ENCODE measurements at regions not wholly inside any gene's neighbourhood (a gene's known extent, or its start where the extent isn't known, plus 50 kb on each side); places are given as distances from the start of the nearest gene placed in this dataset.

DNA sequence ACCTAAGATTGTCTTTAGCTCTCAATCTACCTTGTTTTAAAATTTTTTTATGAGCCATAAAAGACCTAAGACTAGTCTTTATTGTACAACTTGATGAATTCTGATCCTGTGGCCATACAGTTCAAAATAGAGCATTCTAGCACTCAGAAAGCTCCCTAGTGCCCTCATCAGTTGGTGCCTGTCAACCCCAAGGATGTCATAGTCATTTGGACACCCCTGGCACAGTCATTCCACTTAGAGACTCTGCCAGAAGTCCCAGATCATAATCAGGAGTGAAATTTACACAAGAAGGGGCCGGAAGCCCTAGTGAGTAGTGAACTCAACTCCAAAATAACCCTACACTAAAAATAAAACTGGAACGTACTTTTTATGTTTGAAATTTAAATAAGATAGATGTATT, 80.0 kb upstream of the INSIG1 start:
- no peak for DNase-seq

DNA sequence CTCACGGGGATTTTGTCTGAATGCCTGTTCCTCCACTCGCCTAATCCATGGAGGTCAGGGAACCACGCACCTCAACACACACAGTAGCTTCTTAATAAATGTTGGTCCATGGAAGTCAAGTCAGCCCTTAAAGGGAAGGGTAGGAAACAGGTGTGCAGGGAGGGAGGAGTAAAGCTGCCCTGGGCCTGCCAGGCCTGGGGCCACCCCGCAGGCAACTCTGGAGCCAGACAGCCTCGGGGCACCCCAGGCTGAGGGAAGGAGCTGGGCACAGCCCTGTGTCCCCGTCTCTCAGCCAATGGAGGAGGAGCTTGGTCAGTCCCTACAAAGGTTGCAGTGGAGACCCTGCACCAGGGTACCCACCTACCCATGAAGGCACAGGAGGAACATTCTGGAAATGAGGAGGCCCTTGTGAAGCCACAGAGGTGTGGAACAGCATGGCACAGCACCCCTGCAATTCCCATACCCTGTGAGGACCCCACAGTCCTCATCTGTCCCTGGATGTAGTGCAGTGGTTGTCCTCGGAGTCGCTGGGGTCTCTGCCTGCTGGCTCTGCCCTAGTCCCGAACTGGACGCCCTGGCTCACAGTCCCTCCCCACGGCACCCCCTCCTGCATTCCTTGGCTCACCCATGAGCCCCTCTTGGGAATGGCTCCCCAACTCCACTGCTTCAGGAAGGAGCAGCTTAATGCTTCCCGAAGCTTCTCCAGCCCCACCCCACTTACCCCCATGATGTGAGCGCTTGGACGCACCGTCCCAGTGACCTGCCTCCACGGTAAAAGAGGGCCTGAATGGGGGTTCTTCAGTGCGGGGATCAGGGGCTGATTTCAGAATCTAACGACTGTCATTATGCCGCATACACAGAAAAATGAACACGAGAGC, 79.2 kb upstream of the INSIG1 start:
- DNase-seq, result no peak

DNA sequence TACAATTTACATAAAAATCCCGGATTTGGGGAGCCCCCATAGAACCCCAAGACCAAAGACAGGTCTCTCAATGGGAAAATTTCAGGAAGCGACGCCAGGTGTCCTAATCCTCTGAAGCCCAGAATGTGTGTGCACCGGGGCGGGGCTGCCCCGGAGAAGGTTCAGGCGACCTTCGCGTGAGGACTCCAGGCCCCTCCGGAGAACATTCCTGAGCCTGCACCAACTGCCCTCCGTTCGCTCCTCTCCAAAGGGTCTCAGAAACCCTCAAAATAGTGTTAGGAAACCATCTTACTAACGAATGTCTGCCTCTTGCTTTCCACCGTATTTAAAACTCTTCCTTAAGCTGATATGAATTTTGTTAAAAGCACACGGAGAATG, 78.5 kb upstream of the INSIG1 start:
- DNase-seq, result no peak

DNA sequence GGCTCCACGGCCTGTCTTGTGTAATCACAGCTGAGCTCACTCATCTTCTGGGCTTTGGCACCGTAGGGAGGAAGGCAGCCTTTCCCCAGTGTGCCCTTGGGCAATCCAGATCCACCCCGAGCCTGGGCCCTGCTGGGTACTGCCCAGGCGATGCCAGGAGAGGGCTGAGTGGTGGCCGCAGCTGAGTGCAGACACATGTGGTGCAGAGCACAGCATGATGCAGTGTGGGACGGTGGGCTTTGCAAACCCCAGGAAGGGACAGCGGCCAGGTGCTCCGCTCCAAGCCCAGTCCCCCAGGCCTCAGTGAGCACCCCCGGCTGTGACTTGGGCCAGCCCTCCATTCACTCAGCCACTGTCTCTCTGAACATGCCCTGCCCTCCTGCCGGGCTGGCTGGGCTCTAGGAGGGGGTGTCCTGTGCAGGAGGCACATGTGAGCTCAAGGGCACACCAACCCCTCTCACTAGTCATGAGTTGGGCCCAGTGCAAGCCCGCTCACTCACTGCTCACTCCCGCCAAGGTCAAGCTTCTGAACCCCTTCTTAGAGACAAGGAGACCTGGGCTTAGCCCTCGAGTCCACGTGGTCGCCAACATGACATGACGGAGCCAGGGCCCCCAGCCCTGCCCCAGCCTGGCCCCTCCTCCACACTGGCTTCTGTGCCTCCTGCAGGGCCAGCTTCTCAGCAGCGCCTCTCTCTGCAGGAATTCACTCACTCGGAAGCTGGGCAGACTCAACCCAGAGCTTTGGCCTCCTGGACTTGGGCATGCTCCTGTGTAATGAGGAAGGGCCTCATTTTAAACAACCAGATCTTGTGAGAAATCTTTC, 77.5 kb upstream of the INSIG1 start:
- no peak for DNase-seq

DNA sequence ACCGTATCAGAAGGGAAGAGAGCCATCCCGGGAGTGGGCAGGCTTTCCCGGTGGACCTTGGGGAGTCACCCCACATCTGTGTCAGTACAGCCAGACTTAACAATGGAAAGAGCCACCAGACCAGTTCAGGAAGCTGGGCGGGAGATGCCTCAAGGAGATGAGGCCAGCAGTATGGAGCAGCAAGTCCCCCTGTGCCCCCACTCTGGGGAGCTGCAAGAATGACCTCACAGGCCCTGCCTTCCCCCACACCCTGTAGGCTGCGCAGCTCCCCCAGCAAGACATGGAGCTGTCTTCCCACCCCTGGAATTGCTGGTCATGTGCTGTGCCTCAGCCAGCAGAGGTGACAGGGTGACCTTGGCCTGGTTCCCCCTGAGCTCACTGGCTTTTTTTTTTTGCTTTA, 76.8 kb upstream of the INSIG1 start:
- no peak for DNase-seq

DNA sequence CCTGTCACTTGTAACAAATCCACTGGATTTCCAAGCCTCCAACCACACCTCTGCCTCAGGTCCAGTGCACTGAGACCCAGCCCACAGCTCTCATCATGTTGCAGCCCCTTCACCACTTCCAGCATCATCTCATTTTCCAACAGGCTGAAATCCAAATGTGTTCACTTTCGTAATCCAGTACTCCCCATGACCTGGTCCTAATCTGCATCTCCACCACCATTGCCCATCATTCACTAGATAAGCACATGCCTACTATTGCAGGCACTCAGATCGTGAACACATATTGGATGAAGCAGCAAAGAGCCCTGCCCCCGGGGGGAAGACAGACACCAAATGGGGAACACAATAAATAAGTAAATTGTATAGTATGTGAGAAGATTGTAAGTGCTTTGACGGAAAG, 76.1 kb upstream of the INSIG1 start:
- DNase-seq, result no peak

DNA sequence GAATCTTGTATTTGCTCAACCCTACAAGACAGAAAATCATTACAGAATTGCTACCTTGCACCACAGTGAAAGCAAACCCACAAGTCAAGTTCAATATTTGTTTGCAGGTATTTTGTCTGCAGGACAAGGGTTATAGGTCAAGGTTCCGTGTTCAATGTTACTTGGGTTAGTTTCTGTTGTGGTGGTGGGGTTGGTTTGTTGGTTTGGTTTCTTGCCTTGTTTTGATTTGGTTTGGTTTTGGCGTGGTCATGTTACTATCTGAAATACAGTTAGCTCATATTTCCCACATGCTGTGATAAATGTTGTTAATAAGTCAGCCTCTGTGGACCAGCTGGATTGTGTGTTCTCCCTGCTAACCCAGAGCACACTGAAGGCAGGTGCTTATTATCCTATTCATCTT, 75.6 kb upstream of the INSIG1 start:
- no peak for DNase-seq

DNA sequence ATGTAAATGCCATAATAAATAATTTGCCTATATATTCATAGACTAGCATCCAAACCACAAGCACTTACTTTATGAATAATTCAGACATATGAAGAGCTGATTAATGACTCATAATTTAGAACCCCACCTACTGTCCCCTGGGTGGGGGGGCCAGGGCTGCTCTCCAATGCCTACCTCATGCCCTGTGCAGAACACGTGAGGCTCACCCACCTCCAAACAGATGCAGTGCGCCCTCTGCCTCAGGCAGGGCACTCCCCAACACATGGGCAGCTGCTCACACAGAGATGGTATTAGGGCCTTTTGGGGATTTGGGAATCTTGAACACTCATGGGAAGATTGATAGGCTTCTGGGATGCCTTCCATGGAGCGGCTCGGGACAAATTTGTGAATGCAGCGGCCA, 75.1 kb upstream of the INSIG1 start:
- no peak for DNase-seq

DNA sequence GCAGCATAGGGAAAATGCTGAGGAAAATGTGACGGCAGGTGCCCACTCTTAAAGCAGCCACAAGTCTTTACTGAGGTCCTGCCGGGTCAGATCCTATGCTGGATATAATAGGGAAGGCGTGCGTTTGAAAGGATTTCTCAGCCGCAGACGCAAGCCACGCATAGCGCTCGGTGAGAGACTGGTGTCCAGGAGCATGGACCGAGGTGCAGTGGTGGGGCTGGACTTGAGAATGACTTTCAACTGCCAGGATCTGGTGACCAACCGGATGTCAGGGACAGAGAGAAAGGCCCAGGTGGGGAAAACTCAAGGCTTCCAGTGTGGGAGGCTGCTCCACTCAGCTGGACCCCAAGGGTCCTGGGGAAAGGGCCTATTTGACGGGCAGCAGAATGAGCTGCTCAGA, 74.7 kb upstream of the INSIG1 start:
- DNase-seq, result no peak

DNA sequence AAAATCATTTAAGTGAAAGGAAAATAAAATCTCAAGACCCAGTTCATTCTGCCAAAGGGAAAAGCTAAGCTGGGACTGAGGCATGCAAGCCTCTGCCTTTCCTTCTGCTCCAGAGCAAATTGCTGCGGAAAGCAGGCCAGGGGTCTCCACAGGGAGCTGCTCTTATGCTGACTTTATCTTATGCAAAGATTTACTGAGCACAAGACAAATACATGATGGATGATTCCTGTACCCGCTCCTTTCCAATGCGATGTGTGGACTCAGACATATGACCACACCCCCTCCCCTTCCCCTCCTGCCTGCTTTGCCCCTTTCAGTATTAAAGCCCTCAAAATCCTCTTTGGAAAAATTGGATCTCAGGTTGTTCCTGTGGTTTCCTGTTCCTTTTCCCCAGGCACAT, 74.2 kb upstream of the INSIG1 start:
- no peak for DNase-seq

DNA sequence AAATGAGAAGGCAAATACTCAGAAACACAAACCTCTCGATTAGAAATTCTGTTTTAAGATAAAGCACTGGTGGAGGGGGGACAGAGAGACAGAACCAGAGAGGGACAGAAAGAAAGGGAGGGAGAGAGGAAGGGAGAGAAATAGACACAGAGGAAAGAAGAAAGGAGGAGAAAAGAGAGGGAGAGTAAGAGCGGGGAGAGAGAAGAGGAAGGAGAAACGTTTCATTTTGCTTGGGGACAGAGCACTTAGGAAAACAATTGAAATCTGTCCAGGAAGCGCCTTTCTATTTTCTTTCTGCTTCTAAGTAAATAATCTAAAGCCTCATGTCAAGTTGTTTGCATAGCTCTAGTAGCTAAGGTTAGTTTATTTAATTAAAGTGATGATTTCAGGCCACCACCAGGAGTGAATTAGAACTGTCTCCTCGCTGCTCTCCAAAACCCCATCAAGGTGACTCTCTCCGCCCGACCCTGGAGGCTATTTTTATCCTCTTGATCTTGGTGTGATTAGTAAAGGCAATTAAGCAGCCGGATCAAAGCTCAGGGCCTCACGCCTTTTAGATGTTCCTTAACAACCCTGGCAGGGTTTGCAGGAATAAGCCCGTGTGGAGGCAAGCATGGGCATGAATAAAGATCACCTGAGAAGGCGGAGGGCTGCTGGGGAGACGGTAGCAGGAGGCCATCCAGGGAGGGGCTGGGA, 73.4 kb upstream of the INSIG1 start:
- DNase-seq, result no peak

DNA sequence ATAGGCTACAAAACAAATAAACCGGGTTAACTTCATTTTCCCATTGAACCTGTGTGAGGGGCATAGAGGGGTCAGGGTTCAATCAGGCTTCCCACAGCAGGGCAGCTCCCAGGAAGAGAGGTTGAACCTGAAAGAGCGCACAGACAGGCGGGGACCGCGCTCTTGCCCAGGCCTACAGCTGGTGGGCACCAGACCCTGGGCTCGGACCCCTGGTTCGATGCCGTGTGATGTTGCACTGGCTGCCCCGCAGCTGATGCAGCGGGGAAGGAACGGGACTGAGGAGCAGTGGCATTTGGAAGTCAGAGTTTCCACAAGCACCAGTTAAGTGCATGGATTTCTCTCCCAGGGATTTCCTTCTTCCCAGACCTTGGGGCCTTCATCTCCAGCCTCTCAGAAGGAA, 72.6 kb upstream of the INSIG1 start:
- no peak for DNase-seq

DNA sequence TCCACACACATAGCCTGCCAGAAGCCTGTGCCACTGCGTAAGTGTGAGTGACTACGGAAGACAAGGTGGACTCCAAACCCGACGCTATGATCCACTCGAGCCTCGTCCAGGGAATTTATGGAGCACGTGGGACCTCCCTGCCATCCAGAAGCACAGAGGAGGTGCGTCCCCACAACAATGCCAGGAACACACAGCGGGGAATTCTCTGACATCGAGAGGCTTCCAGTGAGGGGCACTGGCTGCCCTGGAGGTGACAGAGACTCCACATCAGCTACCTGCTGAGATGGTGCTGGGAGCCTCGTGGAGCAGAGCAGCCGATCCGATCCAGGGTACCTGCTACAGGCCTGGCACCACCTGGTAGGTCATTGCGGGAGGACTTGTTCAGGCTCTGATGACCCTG, 72.2 kb upstream of the INSIG1 start:
- DNase-seq, result no peak

DNA sequence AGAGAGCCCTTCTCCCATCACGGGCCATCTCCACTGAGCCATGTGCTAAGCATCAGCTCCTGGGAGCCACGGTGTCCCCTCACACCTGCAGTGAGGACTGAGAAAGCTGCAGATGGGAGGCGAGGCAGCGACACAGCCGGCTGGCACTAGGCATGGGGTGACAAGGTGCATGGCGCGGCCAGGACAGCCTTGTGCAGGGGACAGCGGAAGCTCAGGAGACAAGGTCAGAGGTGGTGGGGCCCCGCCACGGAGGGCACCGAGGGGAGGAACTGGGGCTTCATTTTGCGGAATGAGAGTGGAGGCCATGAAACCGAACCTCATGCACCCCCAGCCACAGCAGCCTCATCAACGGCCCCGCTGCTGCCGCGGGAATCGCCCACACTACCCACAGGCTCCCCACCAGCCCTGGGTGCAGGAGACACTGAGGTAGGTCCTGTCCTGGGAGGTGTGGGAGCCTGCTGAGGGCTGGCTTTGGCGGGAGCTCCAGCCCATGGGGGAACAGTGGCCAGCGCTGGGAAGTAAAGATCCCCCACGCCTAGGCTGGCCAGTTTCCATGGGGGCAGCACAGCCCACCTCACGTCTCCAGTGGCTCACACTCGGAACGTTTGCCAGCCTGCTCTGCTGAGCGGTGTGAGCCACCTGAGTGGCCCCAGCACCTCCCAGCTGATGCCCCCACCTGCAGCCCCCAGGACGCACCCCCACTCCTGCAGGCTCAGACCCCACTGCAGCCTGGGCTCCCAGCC, 71.2 kb upstream of the INSIG1 start:
- no peak for DNase-seq

DNA sequence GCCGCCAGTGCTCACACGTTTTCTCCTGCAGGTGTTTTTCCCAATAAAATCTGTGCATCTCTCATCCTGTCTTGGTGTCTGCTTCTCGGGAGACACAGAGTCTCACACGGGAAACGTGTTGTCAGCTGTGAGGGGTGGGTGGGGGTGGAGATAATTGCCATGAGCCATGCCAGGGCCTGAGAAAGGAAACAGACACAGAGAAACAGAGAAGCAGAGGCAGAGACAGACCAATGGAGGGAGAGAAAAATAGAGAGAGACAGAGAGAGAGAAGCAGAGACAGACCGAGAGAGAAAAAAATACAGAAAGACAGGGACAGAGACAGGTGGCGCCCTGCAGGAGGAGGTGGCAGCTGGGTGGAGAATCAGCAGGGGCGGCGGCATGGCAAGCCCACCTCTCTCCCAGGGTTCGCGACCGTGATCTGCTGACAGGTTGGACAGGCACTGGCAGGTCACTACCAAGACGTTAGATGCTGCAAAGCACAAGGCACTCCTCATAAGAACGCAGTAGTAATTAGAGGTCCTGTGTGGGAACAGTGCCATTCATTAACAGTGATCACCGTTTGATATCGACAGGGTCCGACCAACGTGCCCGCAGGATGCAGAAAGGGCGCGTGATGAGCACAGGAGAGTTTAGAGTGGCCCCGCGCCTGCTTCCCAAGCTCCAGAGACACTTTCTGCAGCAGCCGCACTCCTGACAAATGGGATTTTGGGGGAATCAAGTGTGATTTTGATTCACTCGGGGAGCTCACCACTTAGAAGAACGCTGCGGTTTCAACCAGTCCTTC, 70.5 kb upstream of the INSIG1 start:
- DNase-seq, result no peak

DNA sequence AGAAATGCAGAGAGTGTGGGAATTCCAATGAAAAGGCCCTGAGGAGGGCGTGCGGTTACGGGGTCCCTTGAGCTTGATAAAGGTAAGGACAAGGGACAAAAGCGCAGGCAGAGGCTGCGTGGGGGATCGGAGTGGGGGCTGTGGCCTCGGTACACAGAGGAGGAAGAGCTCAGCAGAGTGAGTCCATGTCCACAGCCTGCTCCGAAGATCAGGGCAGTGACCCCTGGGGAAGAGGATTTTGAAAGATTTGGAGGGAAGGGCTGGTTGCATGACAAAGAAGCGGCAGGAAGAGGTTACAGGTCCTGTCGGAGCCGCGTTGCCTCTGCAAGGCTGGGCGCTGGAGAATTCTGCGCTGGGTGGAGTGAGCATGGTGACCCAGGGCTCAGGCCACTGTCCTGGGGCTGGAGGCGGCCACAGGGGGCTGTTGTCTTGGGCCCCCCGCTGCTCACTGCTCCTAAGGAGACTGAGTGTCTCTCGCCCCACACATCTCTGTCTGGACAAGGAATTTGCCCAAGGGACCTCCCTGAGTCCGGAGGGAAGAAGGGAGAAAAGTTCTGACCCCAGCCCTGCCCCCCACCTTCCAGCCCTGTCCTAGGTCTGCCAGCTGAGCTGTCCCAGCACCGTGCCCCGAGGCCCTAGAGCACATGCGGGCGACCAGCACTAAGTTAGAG, 69.8 kb upstream of the INSIG1 start:
- DNase-seq, result no peak

DNA sequence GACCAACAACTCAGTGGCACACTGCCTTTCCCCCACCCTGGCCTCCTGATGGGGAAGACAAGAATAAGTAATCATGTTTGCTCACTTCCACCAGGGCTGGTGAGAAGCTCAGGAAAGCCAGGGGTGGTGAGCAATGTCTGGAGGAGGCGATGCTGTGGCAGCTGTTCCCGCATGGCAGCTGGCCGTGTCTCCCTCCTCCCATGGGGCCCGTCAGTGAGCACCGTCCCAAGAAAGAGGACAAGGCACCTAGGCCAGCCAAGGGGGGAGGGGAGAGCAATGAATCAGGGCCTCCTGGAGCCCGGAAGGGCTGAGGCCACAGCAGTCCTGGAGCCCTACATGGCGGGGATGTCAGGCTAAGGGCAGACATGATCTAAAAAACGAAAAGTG, 69.2 kb upstream of the INSIG1 start:
- no peak for DNase-seq

DNA sequence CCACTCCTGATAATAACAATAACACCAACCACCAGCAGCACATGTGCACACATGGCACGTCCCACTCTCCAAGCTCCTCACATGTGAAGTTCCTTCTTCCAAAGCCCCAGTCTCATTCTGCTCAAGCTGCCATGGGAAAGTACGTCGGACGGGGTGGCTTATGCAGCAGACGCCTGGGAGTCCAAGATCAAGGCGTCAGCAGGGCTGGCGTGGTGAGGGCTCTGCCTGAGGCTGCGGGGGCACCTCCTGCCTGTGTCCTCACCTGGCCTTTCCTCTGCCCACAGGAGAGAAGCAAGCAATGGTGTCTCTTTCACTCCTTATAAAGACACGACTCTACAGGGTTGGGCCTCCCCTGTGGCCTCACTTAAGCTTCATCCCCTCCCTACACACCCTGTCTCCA, 68.8 kb upstream of the INSIG1 start:
- DNase-seq, result no peak

DNA sequence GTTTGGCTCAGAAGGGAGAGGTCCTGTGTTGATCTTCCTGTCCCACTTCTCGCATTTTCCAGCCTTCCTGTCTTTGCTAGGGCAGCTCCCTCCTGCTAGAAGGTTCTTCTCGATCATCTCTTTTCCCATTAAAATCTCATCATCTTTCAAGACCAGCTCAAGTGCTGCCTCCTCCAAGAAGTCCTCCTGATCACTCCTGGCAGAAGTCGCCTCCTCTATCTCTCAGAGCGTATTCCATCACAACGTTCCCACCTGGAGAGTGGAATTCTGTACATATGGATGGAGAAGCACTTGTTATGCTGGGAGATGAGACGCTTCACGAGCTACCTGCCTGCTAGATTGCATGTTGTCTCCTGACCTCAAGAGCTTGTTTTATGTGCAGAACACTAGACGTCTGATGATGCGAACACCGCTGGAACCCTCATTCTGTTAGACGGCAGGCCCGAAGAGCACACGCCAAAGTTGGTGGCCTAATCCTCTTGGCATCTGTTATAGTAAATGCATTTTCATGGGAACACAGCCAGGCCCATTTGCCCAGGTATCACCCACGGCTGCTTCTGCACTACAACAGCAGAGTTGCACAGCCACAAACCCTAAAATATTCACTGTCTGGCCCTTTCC, 68.0 kb upstream of the INSIG1 start:
- no peak for DNase-seq

DNA sequence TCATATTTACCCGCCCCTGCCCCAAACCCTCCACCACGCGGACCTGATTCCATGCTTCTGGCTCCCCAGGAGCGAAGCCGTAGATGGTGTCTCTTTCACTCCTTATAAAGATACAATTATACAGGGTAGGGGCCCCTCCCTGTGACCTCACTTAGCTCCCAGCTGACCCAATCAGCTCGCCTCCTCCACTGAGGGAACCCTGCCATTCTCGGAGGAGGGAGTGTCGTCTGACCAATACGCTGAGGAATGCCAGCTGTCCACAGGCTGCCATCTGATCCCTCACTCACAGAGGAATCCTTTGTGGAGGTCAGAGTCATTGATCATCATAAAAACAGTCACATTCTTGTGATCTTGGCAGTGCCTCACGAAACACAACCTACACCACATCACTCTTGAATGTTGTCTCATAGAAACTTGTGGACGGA, 67.5 kb upstream of the INSIG1 start:
- no peak for DNase-seq

DNA sequence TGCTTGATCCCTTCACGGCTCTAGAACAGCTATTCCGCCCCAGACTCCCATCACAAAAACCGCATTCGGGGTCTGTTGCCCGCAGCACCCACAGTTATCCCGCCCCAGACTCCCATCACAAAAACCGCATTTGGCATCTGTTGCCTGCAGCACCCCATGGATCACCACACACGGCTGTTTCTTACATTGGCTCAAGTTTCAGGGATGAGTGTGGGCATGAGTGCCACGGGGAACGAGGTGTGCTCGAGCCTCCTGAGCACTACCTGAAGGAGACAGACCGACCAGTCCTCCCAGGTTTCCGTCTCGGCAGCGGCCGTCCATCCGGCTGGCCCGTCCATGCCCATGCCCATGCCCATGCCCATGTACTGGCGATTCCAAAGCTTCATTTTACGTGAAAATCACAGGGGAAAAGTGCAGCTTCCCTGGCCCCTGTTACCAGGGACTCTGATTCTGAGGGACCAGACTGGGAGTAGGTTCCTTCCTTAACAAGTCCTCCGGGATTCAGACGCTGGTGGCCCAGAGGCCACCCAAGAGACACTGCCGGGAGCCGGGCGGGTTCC, 66.4 kb upstream of the INSIG1 start:
- DNase-seq, result no peak
